HL-60 (cell line): ENCODE measurements at regions not wholly inside any gene's neighbourhood (a gene's known extent, or its start where the extent isn't known, plus 50 kb on each side); places are given as distances from the start of the nearest gene placed in this dataset.

ENCODE experiments used
- DNase-seq, 2 experiments: peaks; one replicate each; pipeline ENCODE4 v3.0.0-alpha.2; 2010 to 2020; ENCODE audit warnings: low read depth in 1 of 2, low spot score in 1 of 2
- H3K27ac ChIP-seq: fragments of 250-450 bp; sonication (Bioruptor Pico); replicated peaks from 2 replicates; pipeline ENCODE4 v1.5.1; 2020; ENCODE audit warnings: mild to moderate bottlenecking, moderate library complexity
- H3K27me3 ChIP-seq: fragments of 250-450 bp; sonication (Bioruptor Pico); 2 replicates; pipeline ENCODE4 v1.5.1; 2021; ENCODE audit warnings: mild to moderate bottlenecking, moderate library complexity; ENCODE audit not compliant: insufficient read depth, poor library complexity, severe bottlenecking
- H3K4me3 ChIP-seq: replicated peaks from 2 replicates; pipeline ENCODE4 v1.5.1; 2011; ENCODE audit warnings: mild to moderate bottlenecking, control low read depth, low read length; ENCODE audit not compliant: insufficient read depth
- CTCF ChIP-seq: IDR thresholded peaks from one replicate; pipeline ENCODE4 v1.5.1; 2011; ENCODE audit warnings: low read length, control low read depth, inconsistent platforms; ENCODE audit not compliant: insufficient read depth
- GABPA ChIP-seq: IDR thresholded peaks from 2 replicates; pipeline ENCODE4 v1.6.1; 2012; ENCODE audit warnings: low read depth
- POLR2AphosphoS5 ChIP-seq: IDR thresholded peaks from 2 replicates; pipeline ENCODE4 v1.6.1; 2012; ENCODE audit warnings: low read depth
- REST ChIP-seq: IDR thresholded peaks from 2 replicates; pipeline ENCODE4 v1.6.1; 2012; ENCODE audit warnings: low read depth; ENCODE audit not compliant: insufficient replicate concordance
- SPI1 ChIP-seq: IDR thresholded peaks from 2 replicates; pipeline ENCODE4 v1.6.1; 2012; ENCODE audit warnings: low read depth, mild to moderate bottlenecking, borderline replicate concordance

GRCh38 chr5:33310451-33310850 lies 130.3 kb upstream of the TARS1 start:
- TF ChIP-seq REST (no peak), GABPA (no peak), CTCF (no peak), SPI1 (no peak), POLR2AphosphoS5 (no peak)
- no peak for DNase-seq
- H3K4me3 ChIP-seq = no peak overlapping the region
- no peak overlapping the region for H3K27ac ChIP-seq
- no peaks in the 10 kb centered on the region for H3K27me3 ChIP-seq

- Histone ChIP-seq H3K27ac (no peak overlapping the region), H3K4me3 (no peak overlapping the region), H3K27me3 (no peaks in the 10 kb centered on the region)
- TF ChIP-seq REST (no peak), CTCF (no peak), POLR2AphosphoS5 (no peak), GABPA (no peak), SPI1 (no peak)
- DNase-seq = no peak
Observed at GRCh38 chr5:33311893-33312292, 128.9 kb upstream of the TARS1 start.

GRCh38 chr5:33312571-33313549 lies 127.9 kb upstream of the TARS1 start:
- Histone ChIP-seq H3K27ac (no peak overlapping the region), H3K4me3 (no peak overlapping the region), H3K27me3 (no peaks in the 10 kb centered on the region)
- no peak for DNase-seq
- no peak for TF ChIP-seq CTCF
- no peak for TF ChIP-seq POLR2AphosphoS5
- TF ChIP-seq GABPA = no peak
- no peak for TF ChIP-seq SPI1
- no peak for TF ChIP-seq REST
